Suprapubic skin (tissue), 4 donors: ENCODE measurements at regions not wholly inside any gene's neighbourhood (a gene's known extent, or its start where the extent isn't known, plus 50 kb on each side); places are given as distances from the start of the nearest gene placed in this dataset.
"Not testable (repeated sequence)": the region's sequence is repeated elsewhere in the genome, so short reads cannot be mapped to it uniquely, and the experiment has no call there.

Source experiments
- DNase-seq, 2 donors: peaks; one replicate each; pipeline ENCODE4 v3.0.0-alpha.2; 2019; ENCODE audit warnings: low spot score in 2 of 2
- H3K27ac ChIP-seq: fragments of 200-600 bp; sonication (generic); one replicate; pipeline ENCODE4 v1.5.1; 2019
- H3K27me3 ChIP-seq: fragments of 200-600 bp; sonication (generic); one replicate; pipeline ENCODE4 v1.5.1; 2019
- H3K36me3 ChIP-seq: fragments of 200-600 bp; sonication (generic); one replicate; pipeline ENCODE4 v1.5.1; 2019
- H3K4me1 ChIP-seq: fragments of 200-600 bp; sonication (generic); one replicate; pipeline ENCODE4 v1.5.1; 2019
- H3K4me3 ChIP-seq: fragments of 200-600 bp; sonication (generic); one replicate; pipeline ENCODE4 v1.5.1; 2019; ENCODE audit warnings: mild to moderate bottlenecking
- H3K9me3 ChIP-seq: fragments of 200-600 bp; sonication (generic); one replicate; pipeline ENCODE4 v1.5.1; 2019
- CTCF ChIP-seq, 2 donors: fragments of 200-600 bp in 1 of 2; fragments of 450-650 bp in 1 of 2; sonication (generic) in 1 of 2; IDR thresholded peaks; one replicate each; pipeline ENCODE4 v1.5.1; 2016 to 2019; ENCODE audit warnings: antibody characterized with exemption in 2 of 2, mild to moderate bottlenecking in 1 of 2, moderate library complexity in 1 of 2
- EP300 ChIP-seq: sonication (generic); formaldehyde crosslinking; IDR thresholded peaks from one replicate; pipeline ENCODE4 v1.6.1; 2017; ENCODE audit warnings: antibody characterized with exemption
- POLR2A ChIP-seq, 2 donors: fragments of 450-650 bp; IDR thresholded peaks; one replicate each; pipeline ENCODE4 v1.6.1; 2017; ENCODE audit warnings: antibody characterized with exemption in 2 of 2, mild to moderate bottlenecking in 2 of 2, moderate library complexity in 2 of 2
- POLR2AphosphoS5 ChIP-seq, 3 donors: sonication (generic); formaldehyde crosslinking; IDR thresholded peaks; one replicate each; pipeline ENCODE4 v1.6.1; 2017; ENCODE audit warnings: antibody characterized with exemption in 3 of 3
- WGBS: methylation state at CpG from one replicate; pipeline ENCODE4 v1.1.5; 2018; 5-methylcytosine and 5-hydroxymethylcytosine counted together

GRCh38 chr21:10430005-10430404 lies 91.4 kb upstream of the TPTE start:
- DNase-seq = no peak
- H3K36me3 ChIP-seq = no peaks in the 10 kb centered on the region
- no peak overlapping the region for H3K4me3 ChIP-seq
- H3K27ac ChIP-seq = no peak overlapping the region
- no peaks in the 10 kb centered on the region for H3K4me1 ChIP-seq
- no peaks in the 10 kb centered on the region for H3K27me3 ChIP-seq
- TF ChIP-seq CTCF (IDR thresholded peaks at IDR 0.05) (no peak), EP300 (no peak), POLR2A (IDR thresholded peaks at IDR 0.05) (no peak), POLR2AphosphoS5 (IDR thresholded peaks at IDR 0.05) (no peak)
- WGBS = 62% methylated on average over 1 of the region's 1 CpG
- peaks cover 27% of the 10 kb centered on the region for H3K9me3 ChIP-seq

GRCh38 chr21:10431995-10432394 lies 89.4 kb upstream of the TPTE start:
- H3K9me3 ChIP-seq = peaks cover 20% of the 10 kb centered on the region
- not testable (repeated sequence) for H3K4me3 ChIP-seq, H3K36me3 ChIP-seq, H3K4me1 ChIP-seq, H3K27ac ChIP-seq, H3K27me3 ChIP-seq
- peak in 1 of 2 donors; percentile 73 for DNase-seq
- 69% methylated on average over 6 of the region's 6 CpGs for WGBS

DNA sequence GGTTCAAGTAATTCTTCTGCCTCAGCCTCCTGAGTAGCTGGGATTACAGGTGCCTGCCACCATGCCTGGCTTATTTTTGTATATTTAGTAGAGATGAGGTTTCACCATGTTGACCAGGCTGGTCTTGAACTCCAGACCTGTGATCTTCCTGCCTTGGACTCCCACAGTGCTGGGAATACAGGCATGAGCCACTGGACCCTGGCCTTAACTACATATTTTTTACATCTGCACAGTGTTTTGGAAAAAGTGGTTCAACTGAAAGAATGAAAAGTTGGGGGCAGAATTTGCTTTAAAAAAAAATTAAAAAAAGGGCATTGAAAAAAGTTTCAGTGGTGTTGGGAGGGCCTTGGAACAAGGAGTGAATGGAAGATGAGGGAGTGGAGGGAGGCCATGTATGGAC lies 88.9 kb upstream of the TPTE start:
- H3K36me3 ChIP-seq, H3K27ac ChIP-seq, H3K4me3 ChIP-seq, H3K27me3 ChIP-seq, DNase-seq, H3K4me1 ChIP-seq: not testable (repeated sequence)
- peaks cover 20% of the 10 kb centered on the region for H3K9me3 ChIP-seq

GRCh38 chr21:10437977-10438376 lies 83.4 kb upstream of the TPTE start:
- not testable (repeated sequence) for H3K27ac ChIP-seq, H3K4me3 ChIP-seq, H3K36me3 ChIP-seq, H3K4me1 ChIP-seq, H3K27me3 ChIP-seq, DNase-seq
- WGBS = 48% methylated on average over 4 of the region's 4 CpGs
- peaks cover 25% of the 10 kb centered on the region for H3K9me3 ChIP-seq

DNA sequence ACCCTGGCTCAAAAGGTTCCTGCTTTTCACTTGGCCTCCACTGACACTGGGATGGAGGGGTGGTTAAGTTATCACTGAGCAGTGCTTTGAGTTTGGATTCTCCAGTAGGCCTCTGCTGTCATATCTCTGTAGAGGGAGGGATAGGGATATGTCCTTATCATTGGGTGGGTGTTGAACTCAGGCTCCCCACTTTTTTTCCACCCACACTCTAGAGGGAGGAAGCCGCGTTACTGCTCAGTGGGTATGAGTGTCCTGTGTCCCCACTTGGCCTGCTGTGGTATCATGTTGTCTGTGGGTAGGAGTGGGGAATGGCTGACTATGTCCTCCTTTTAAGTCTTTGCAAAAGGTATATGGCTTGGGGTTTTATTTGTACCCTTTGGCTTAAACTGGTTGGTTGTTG lies 80.7 kb upstream of the TPTE start:
- not testable (repeated sequence) for H3K27me3 ChIP-seq, H3K4me3 ChIP-seq, H3K27ac ChIP-seq, H3K4me1 ChIP-seq, H3K36me3 ChIP-seq
- WGBS = 86% methylated on average over 2 of the region's 2 CpGs
- peak in 1 of 2 donors; percentile 77 for DNase-seq
- H3K9me3 ChIP-seq = peaks cover 25% of the 10 kb centered on the region

DNA sequence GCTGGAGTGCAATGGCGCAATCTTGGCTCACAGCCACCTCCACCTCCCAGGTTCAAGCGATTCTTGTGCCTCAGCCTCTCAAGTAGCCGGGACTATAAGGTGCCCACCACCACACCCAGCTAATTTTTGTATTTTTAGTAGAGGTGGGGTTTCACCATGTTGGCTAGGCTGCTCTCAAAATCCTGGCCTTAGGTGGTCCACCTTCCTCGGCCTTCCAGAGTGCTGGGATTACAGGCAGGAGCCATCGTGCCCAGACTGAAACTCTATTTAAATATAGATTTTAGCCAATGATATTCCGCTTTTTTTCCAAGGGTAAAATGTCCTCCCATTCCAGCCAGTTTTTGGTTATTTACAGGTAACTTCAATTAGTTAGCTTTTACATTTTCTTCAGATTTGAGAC lies 79.4 kb upstream of the TPTE start:
- not testable (repeated sequence) for H3K4me1 ChIP-seq, H3K27me3 ChIP-seq, H3K4me3 ChIP-seq, H3K36me3 ChIP-seq, H3K27ac ChIP-seq
- peaks cover 22% of the 10 kb centered on the region for H3K9me3 ChIP-seq
- DNase-seq = peak in 1 of 2 donors; percentile 74
- 67% methylated on average over 6 of the region's 6 CpGs for WGBS

DNA sequence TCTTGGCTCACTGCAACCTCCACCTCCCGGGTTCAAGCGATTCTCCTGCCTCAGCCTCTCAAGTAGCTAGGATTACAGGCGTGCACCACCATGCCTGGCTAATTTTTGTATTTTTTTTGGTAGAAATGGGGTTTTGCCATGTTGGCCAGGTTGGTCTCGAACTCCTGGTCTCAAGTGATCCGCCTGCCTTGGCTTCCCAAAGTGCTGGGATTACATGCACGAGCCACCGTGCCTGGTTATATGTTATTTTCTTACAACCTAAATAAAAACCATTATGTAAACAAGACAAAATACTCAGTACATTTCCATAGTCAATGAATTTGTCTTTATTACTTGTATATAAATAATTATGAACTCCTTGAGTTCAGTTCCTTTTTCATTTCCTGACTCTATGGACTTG lies 75.7 kb upstream of the TPTE start:
- DNase-seq, H3K27me3 ChIP-seq, H3K4me1 ChIP-seq, H3K27ac ChIP-seq, H3K36me3 ChIP-seq, H3K4me3 ChIP-seq: not testable (repeated sequence)
- 63% methylated on average over 7 of the region's 7 CpGs for WGBS
- H3K9me3 ChIP-seq = peaks cover 11% of the 10 kb centered on the region

- not testable (repeated sequence) for H3K4me3 ChIP-seq, H3K27me3 ChIP-seq, H3K4me1 ChIP-seq, H3K27ac ChIP-seq, DNase-seq, H3K36me3 ChIP-seq
- WGBS = 67% methylated on average over 8 of the region's 8 CpGs
- H3K9me3 ChIP-seq = peaks cover 17% of the 10 kb centered on the region
Observed at GRCh38 chr21:10449451-10449850, 71.9 kb upstream of the TPTE start.

GRCh38 chr21:10451274-10451673 lies 70.1 kb upstream of the TPTE start:
- not testable (repeated sequence) for DNase-seq, H3K36me3 ChIP-seq, H3K27me3 ChIP-seq, H3K27ac ChIP-seq, H3K4me3 ChIP-seq, H3K4me1 ChIP-seq
- peaks cover 17% of the 10 kb centered on the region for H3K9me3 ChIP-seq
- WGBS = 69% methylated on average over 6 of the region's 6 CpGs

GRCh38 chr21:10457765-10458164 lies 63.6 kb upstream of the TPTE start:
- not testable (repeated sequence) for H3K4me3 ChIP-seq, H3K36me3 ChIP-seq, DNase-seq, H3K27ac ChIP-seq, H3K27me3 ChIP-seq, H3K9me3 ChIP-seq, H3K4me1 ChIP-seq
- 41% methylated on average over 2 of the region's 2 CpGs for WGBS

- WGBS = 58% methylated on average over 5 of the region's 5 CpGs
- not testable (repeated sequence) for H3K4me3 ChIP-seq, H3K36me3 ChIP-seq, H3K27ac ChIP-seq, DNase-seq, H3K4me1 ChIP-seq, H3K27me3 ChIP-seq
- peaks cover 25% of the 10 kb centered on the region for H3K9me3 ChIP-seq
Observed at GRCh38 chr21:10460957-10461356, 60.4 kb upstream of the TPTE start.

GRCh38 chr21:10461445-10461844 lies 59.9 kb upstream of the TPTE start:
- not testable (repeated sequence) for H3K27me3 ChIP-seq, H3K4me1 ChIP-seq, H3K27ac ChIP-seq, H3K36me3 ChIP-seq, H3K4me3 ChIP-seq, DNase-seq
- H3K9me3 ChIP-seq = peaks cover 25% of the 10 kb centered on the region
- 63% methylated on average over 8 of the region's 8 CpGs for WGBS
